IPS-18c (cell line): ENCODE measurements at regions not wholly inside any gene's neighbourhood (a gene's known extent, or its start where the extent isn't known, plus 50 kb on each side); places are given as distances from the start of the nearest gene placed in this dataset.
"Not testable (repeated sequence)": the region's sequence is repeated elsewhere in the genome, so short reads cannot be mapped to it uniquely, and the experiment has no call there.

ENCODE experiments used
- H3K4me3 ChIP-seq: 2 replicates; pipeline ENCODE4 v1.7.0; 2013; ENCODE audit warnings: low read depth, mild to moderate bottlenecking, low read length, moderate library complexity; ENCODE audit not compliant: insufficient read depth
- H3K9me3 ChIP-seq: one replicate; pipeline ENCODE4 v1.6.1; 2013; ENCODE audit warnings: mild to moderate bottlenecking, low read length, moderate library complexity; ENCODE audit not compliant: control insufficient read depth, insufficient read depth

GRCh38 chr2:176419591-176420071 lies 150.4 kb downstream of the MTX2 start:
- H3K9me3 ChIP-seq, result no peaks in the 10 kb centered on the region
- H3K4me3 ChIP-seq, result no peak overlapping the region

GRCh38 chr2:176421297-176422050 lies 152.2 kb downstream of the MTX2 start:
- Histone ChIP-seq H3K4me3 (no peak overlapping the region), H3K9me3 (no peaks in the 10 kb centered on the region)

GRCh38 chr2:176423819-176424218 lies 154.6 kb downstream of the MTX2 start:
- H3K4me3 ChIP-seq, result no peak overlapping the region
- no peaks in the 10 kb centered on the region for H3K9me3 ChIP-seq

- no peaks in the 10 kb centered on the region for H3K9me3 ChIP-seq
- H3K4me3 ChIP-seq, result no peak overlapping the region
Observed at GRCh38 chr2:176424746-176425145, 155.5 kb downstream of the MTX2 start.

GRCh38 chr2:176427549-176427948 lies 158.3 kb downstream of the MTX2 start:
- no peak overlapping the region for H3K4me3 ChIP-seq
- H3K9me3 ChIP-seq, result no peaks in the 10 kb centered on the region

- H3K4me3 ChIP-seq, H3K9me3 ChIP-seq: not testable (repeated sequence)
Observed at GRCh38 chr2:176428944-176429469, 159.8 kb downstream of the MTX2 start.

GRCh38 chr2:176432434-176432833 lies 163.2 kb downstream of the MTX2 start:
- H3K4me3 ChIP-seq, result no peak overlapping the region

GRCh38 chr2:176435729-176436128 lies 166.5 kb downstream of the MTX2 start:
- Histone ChIP-seq H3K4me3 (no peak overlapping the region), H3K9me3 (no peaks in the 10 kb centered on the region)

More at GRCh38 chr2:176432434-176432833, 163.2 kb downstream of the MTX2 start:
- H3K9me3 ChIP-seq, result no peaks in the 10 kb centered on the region

- Histone ChIP-seq H3K9me3 (no peaks in the 10 kb centered on the region), H3K4me3 (no peak overlapping the region)
Observed at GRCh38 chr2:176443946-176444345, 174.7 kb downstream of the MTX2 start.

- no peaks in the 10 kb centered on the region for H3K9me3 ChIP-seq
- H3K4me3 ChIP-seq, result no peak overlapping the region
Observed at GRCh38 chr2:176445956-176446355, 176.7 kb downstream of the MTX2 start.

- Histone ChIP-seq H3K4me3 (no peak overlapping the region), H3K9me3 (no peaks in the 10 kb centered on the region)
Observed at GRCh38 chr2:176446718-176447414, 177.6 kb downstream of the MTX2 start.

- Histone ChIP-seq H3K9me3 (no peaks in the 10 kb centered on the region), H3K4me3 (no peak overlapping the region)
Observed at GRCh38 chr2:176447616-176448015, 178.4 kb downstream of the MTX2 start.

GRCh38 chr2:176449852-176450251 lies 180.6 kb downstream of the MTX2 start:
- H3K9me3 ChIP-seq, result no peaks in the 10 kb centered on the region
- no peak overlapping the region for H3K4me3 ChIP-seq

GRCh38 chr2:176453784-176454183 lies 184.5 kb downstream of the MTX2 start:
- Histone ChIP-seq H3K4me3 (no peak overlapping the region), H3K9me3 (no peaks in the 10 kb centered on the region)

- Histone ChIP-seq H3K4me3 (no peak overlapping the region), H3K9me3 (no peaks in the 10 kb centered on the region)
Observed at GRCh38 chr2:176454893-176455815, 185.9 kb downstream of the MTX2 start.

GRCh38 chr2:176455816-176456291 lies 186.6 kb downstream of the MTX2 start:
- H3K9me3 ChIP-seq, result no peaks in the 10 kb centered on the region
- H3K4me3 ChIP-seq, result no peak overlapping the region

- Histone ChIP-seq H3K4me3 (no peak overlapping the region), H3K9me3 (no peaks in the 10 kb centered on the region)
Observed at GRCh38 chr2:176457481-176457880, 188.2 kb downstream of the MTX2 start.
